ENCODE measurements at regions not wholly inside any gene's neighbourhood (a gene's known extent, or its start where the extent isn't known, plus 50 kb on each side); places are given as distances from the start of the nearest gene placed in this dataset.

- TF ChIP-seq HINFP (tag; conservative IDR thresholded peaks at IDR 0.05; ENCODE audit: low read depth) (no peak), POLR2AphosphoS5 (IDR thresholded peaks at IDR 0.05; ENCODE audit: control insufficient read depth, insufficient read depth, low read depth, low read length) (no peak), GTF2B (IDR thresholded peaks at IDR 0.05; ENCODE audit: extremely low read depth, insufficient read length) (no peak), CHD2 (IDR thresholded peaks at IDR 0.05; ENCODE audit: low read depth, low read length) (no peak), ZNF3 (CRISPR knock-in tag; IDR thresholded peaks at IDR 0.05) (no peak), BRF2 (IDR thresholded peaks at IDR 0.05; ENCODE audit: borderline replicate concordance, insufficient read depth, insufficient read length) (no peak), BRD4 (IDR thresholded peaks at IDR 0.05) (no peak), KLF6 (CRISPR knock-in tag; IDR thresholded peaks at IDR 0.05; ENCODE audit: borderline replicate concordance) (no peak), CTCF (IDR thresholded peaks at IDR 0.05 in 2 of 3, conservative IDR thresholded peaks at IDR 0.05 in 1 of 3; ENCODE audit: insufficient read depth in 2 of 3, low read depth in 1 of 3, low read length in 3 of 3) (no peak), TCF3 (CRISPR knock-in tag; IDR thresholded peaks at IDR 0.05) (no peak)
Measured at GRCh38 chr5:68746220-68746619, 347.6 kb upstream of the SLC30A5 start.

Measured in K562 (cell line).